Chondrocyte (in vitro differentiated cells): ENCODE measurements at regions not wholly inside any gene's neighbourhood (a gene's known extent, or its start where the extent isn't known, plus 50 kb on each side); places are given as distances from the start of the nearest gene placed in this dataset.
A peak's percentile ranks its signal among the peaks of the same experiment; 100 is the strongest.

ENCODE experiments used
- DNase-seq: peaks from one replicate; pipeline ENCODE4 v3.0.0; 2021; ENCODE audit warnings: mixed read lengths, low spot score
- H3K27ac Mint-ChIP-seq: one replicate; pipeline ENCODE4 v1.8.0; 2021; ENCODE audit warnings: mild to moderate bottlenecking, moderate library complexity, mixed read lengths; ENCODE audit not compliant: unreplicated experiment
- H3K27me3 Mint-ChIP-seq: 2 replicates; pipeline ENCODE4 v1.8.0; 2021; ENCODE audit warnings: low read depth, mixed read lengths
- H3K36me3 Mint-ChIP-seq: 2 replicates; pipeline ENCODE4 v1.8.0; 2021; ENCODE audit warnings: low read depth, mixed read lengths
- H3K4me1 Mint-ChIP-seq: 2 replicates; pipeline ENCODE4 v1.8.0; 2021; ENCODE audit warnings: low read depth, mild to moderate bottlenecking, mixed read lengths
- H3K4me3 Mint-ChIP-seq: one replicate; pipeline ENCODE4 v1.8.0; 2021; ENCODE audit warnings: mild to moderate bottlenecking, moderate library complexity, mixed read lengths; ENCODE audit not compliant: unreplicated experiment
- H3K9me3 Mint-ChIP-seq: 2 replicates; pipeline ENCODE4 v1.8.0; 2021; ENCODE audit warnings: low read depth, mixed read lengths
- TF ChIP-seq, protein P1 (sequence below): fragments of 200-600 bp; sonication (generic); IDR thresholded peaks from 2 replicates; pipeline ENCODE4 v1.5.0; 2021; ENCODE audit warnings: antibody characterized with exemption, mild to moderate bottlenecking, moderate library complexity

DNA sequence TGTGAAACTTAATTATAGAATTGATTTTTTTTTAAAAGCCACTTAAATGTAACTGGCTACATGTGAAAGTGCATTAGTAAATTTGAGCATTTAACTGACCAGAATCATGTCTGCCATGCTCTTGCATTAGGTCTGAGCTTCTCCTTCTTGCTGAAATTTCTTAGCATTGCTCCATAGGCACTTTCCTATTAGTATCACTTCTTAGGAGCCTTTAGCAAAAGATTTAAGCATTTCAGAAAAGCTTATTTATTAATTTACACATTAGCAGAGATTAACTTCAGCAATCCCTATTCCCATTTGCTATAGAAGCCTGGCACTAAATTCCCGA is 211.0 kb downstream of the SNX18 start:
- peaks cover 21% of the 10 kb centered on the region for H3K4me1 Mint-ChIP-seq
- no peaks in the 10 kb centered on the region for H3K27me3 Mint-ChIP-seq
- H3K36me3 Mint-ChIP-seq, result no peaks in the 10 kb centered on the region
- no peak for DNase-seq
- H3K27ac Mint-ChIP-seq, result no peak overlapping the region
- H3K9me3 Mint-ChIP-seq, result no peaks in the 10 kb centered on the region
- H3K4me3 Mint-ChIP-seq, result no peak overlapping the region
- TF ChIP-seq, protein P1, sequence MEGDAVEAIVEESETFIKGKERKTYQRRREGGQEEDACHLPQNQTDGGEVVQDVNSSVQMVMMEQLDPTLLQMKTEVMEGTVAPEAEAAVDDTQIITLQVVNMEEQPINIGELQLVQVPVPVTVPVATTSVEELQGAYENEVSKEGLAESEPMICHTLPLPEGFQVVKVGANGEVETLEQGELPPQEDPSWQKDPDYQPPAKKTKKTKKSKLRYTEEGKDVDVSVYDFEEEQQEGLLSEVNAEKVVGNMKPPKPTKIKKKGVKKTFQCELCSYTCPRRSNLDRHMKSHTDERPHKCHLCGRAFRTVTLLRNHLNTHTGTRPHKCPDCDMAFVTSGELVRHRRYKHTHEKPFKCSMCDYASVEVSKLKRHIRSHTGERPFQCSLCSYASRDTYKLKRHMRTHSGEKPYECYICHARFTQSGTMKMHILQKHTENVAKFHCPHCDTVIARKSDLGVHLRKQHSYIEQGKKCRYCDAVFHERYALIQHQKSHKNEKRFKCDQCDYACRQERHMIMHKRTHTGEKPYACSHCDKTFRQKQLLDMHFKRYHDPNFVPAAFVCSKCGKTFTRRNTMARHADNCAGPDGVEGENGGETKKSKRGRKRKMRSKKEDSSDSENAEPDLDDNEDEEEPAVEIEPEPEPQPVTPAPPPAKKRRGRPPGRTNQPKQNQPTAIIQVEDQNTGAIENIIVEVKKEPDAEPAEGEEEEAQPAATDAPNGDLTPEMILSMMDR, result no peak

DNA sequence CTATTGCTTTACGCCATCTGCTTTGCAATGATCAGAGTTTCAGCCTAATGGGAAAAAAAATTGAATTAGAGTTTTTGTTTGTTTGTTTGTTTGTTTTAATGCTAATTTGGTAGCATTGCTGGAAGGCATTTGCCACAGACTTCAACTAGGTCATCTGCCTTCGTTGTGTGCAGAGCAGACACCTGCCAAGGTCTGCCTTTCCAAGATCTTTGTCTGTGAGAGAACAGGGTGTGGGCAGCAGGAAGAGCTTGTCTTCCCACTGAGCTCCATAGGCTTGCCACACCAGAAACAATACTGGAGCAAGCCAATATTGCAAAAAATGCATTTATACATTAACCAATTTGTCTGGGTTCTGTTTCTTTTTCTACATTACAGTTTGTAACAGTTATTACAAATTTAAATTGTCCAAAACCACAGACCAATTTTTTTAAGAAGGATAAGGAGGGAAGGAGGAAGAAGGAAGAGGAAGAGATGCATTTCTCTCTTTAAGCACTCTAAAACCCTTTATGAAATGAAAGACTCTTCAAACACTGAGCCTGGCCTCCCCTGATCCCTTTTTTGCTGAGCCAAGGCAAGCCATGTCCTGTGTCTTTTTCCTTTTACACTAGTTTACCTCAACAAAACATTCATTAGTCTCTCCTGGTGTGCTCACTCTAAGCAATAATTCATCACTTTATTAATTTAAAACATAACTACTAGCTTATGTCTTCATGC is 210.5 kb downstream of the SNX18 start:
- no peak for DNase-seq
- no peaks in the 10 kb centered on the region for H3K36me3 Mint-ChIP-seq
- TF ChIP-seq, protein P1, result no peak
- H3K27ac Mint-ChIP-seq, result no peak overlapping the region
- H3K9me3 Mint-ChIP-seq, result peaks cover under 1% of the 10 kb centered on the region
- no peak overlapping the region for H3K4me3 Mint-ChIP-seq
- no peaks in the 10 kb centered on the region for H3K27me3 Mint-ChIP-seq
- peaks cover 22% of the 10 kb centered on the region for H3K4me1 Mint-ChIP-seq

DNA sequence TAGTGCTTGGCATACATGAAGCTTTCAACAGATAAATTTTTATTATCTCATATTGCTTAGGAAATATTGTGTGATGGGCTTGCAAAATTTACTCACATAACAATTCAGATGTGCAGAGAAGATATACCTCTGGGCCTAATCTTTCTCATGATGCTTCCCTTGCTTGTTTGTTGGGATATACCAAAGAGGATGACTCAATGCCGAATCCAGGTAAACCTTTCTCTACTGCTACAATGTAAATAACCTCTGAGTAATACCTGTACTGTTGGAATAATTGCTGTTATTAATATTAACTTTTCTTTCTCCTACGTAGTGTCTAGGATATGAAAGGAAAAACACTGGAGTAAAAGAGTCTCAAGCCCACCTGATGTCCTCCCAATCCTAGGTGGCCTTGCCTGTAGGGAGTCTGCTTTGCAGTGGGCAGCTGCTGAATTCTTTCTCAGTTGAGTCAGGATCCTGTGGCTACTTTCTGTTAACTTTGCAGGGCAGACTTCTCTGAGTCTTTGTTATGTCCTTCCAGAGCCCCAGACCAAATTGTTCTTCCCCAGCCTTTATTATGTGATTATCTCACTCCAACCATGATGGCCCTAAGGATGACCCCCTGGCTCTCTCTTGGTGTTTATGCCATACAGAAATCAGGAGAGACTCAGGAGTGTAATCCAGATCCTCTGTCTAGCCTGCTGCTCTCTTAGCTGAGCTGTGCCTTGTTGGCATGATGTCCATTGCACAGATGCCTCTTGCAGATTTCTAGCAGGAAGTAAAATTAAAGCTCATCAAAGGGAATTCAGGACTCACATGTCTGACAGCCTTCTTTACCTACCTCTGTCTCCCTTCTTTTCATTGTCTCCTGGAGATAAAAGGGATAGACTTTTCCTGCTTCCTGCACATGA is 208.1 kb downstream of the SNX18 start:
- Mint-ChIP-seq H3K27ac (peak overlapping the region; percentile 53), H3K4me1 (peaks cover 45% of the 10 kb centered on the region), H3K36me3 (no peaks in the 10 kb centered on the region), H3K4me3 (no peak overlapping the region), H3K9me3 (peaks cover 2% of the 10 kb centered on the region), H3K27me3 (no peaks in the 10 kb centered on the region)
- TF ChIP-seq, protein P1, result no peak
- no peak for DNase-seq

DNA sequence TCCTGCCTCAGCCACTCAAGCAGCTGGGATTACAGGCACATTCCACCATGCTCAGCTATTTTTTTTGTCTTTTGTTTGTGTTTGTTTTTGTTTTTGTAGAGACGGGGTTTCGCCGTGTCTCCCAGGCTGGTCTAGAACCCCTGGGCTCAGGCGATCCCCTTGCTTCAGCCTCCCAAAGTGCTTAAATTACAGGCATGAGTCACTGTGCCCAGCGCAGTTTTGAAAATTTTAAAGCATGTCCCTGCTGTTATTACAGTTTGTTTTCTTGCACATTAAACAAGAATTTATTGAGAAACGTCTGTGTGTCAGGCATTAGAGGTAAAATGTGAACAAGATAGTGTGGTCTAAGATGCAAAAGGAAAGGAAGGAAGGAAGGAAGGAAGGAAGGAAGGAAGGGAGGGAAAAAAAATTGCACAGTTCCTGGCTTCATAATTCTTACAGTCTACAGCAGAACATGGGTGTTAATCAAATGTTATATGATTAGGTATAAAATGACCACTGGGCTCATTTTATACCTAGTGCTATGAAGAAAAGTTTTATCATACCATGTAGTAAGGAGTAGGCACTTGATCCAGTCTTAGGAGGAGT is 205.4 kb downstream of the SNX18 start:
- H3K4me3 Mint-ChIP-seq, result no peak overlapping the region

More for the DNA sequence above, 205.4 kb downstream of the SNX18 start:
- TF ChIP-seq, protein P1, result no peak
- no peaks in the 10 kb centered on the region for H3K36me3 Mint-ChIP-seq
- DNase-seq, result no peak
- H3K27ac Mint-ChIP-seq, result peak overlapping the region; percentile 82
- H3K9me3 Mint-ChIP-seq, result peaks cover 3% of the 10 kb centered on the region
- peaks cover 66% of the 10 kb centered on the region for H3K4me1 Mint-ChIP-seq
- H3K27me3 Mint-ChIP-seq, result no peaks in the 10 kb centered on the region
